K562 (cell line): ENCODE measurements at regions not wholly inside any gene's neighbourhood (a gene's known extent, or its start where the extent isn't known, plus 50 kb on each side); places are given as distances from the start of the nearest gene placed in this dataset.

Source experiments
- ILF3 ChIP-seq: fragments of 450-650 bp; IDR thresholded peaks from 2 replicates; pipeline ENCODE4 v1.6.1; 2018; ENCODE audit warnings: antibody characterized with exemption, mild to moderate bottlenecking, moderate library complexity, borderline replicate concordance
- NFIC ChIP-seq: fragments of 450-650 bp; IDR thresholded peaks from 2 replicates; pipeline ENCODE4 v1.6.1; 2017; ENCODE audit warnings: mild to moderate bottlenecking, inconsistent platforms
- PPARD ChIP-seq: fragments of 250-450 bp; sonication (Bioruptor Pico); IDR thresholded peaks from 2 replicates; pipeline ENCODE4 v1.8.0; 2022; ENCODE audit warnings: inconsistent platforms, mild to moderate bottlenecking, moderate library complexity
- RAD21 ChIP-seq, 2 experiments: fragments of 250-450 bp in 1 of 2; fragments of 450-650 bp in 1 of 2; sonication (Bioruptor Pico) in 1 of 2; formaldehyde crosslinking in 1 of 2; IDR thresholded peaks in 1 of 2; conservative IDR thresholded peaks in 1 of 2; 2 replicates each; pipeline versions ENCODE4 v1.4.0 to v1.8.0; 2020 to 2022; ENCODE audit warnings: mild to moderate bottlenecking in 2 of 2, moderate library complexity in 1 of 2
- SMARCA5 ChIP-seq: fragments of 450-650 bp; IDR thresholded peaks from 2 replicates; pipeline ENCODE4 v1.6.1; 2016
- TEAD4 ChIP-seq, 2 experiments: sonication (generic) in 1 of 2; formaldehyde crosslinking in 1 of 2; IDR thresholded peaks; 2 replicates each; pipeline versions ENCODE4 v1.6.1 to v1.8.0; 2012 to 2022; ENCODE audit warnings: borderline replicate concordance in 1 of 2, inconsistent platforms in 1 of 2, low read length in 1 of 2, mild to moderate bottlenecking in 1 of 2, missing genetic modification reagents in 1 of 2
- ZBTB17 ChIP-seq: fragments of 450-650 bp; formaldehyde crosslinking; IDR thresholded peaks from 2 replicates; pipeline ENCODE4 v1.4.0; 2020; ENCODE audit warnings: mild to moderate bottlenecking
- ZNF431 ChIP-seq: sonication (generic); formaldehyde crosslinking; IDR thresholded peaks from 2 replicates; pipeline ENCODE4 v1.8.0; 2022; ENCODE audit warnings: mild to moderate bottlenecking, missing genetic modification reagents
- ZNF511 ChIP-seq: sonication (generic); formaldehyde crosslinking; IDR thresholded peaks from 2 replicates; pipeline ENCODE4 v1.8.0; 2022; ENCODE audit warnings: mild to moderate bottlenecking, missing genetic modification reagents
- ZNF644 ChIP-seq: fragments of 200-800 bp; sonication (Bioruptor generic); IDR thresholded peaks from 2 replicates; pipeline ENCODE4 v1.6.1; 2016; ENCODE audit warnings: low read depth, missing genetic modification characterization, missing compliant biosample characterization
- ZNF76 ChIP-seq: fragments of 250-450 bp; sonication (Bioruptor Pico); IDR thresholded peaks from 2 replicates; pipeline ENCODE4 v1.4.0; 2020; ENCODE audit warnings: mild to moderate bottlenecking, moderate library complexity, borderline replicate concordance

GRCh38 chr1:172777767-172778166, 118.9 kb downstream of the FASLG start (continued):
- TF ChIP-seq ZNF76 (CRISPR knock-in tag) (no peak), ZNF511 (CRISPR knock-in tag) (no peak), PPARD (CRISPR knock-in tag) (no peak), ILF3 (no peak), RAD21 (CRISPR knock-in tag; conservative IDR thresholded peaks at IDR 0.05 in 1 of 2, IDR thresholded peaks at IDR 0.05 in 1 of 2) (no peak), ZBTB17 (CRISPR knock-in tag) (no peak), ZNF431 (CRISPR knock-in tag) (no peak), TEAD4 (IDR thresholded peaks at IDR 0.05; ENCODE audit: low read length) (no peak), TEAD4 (CRISPR knock-in tag; IDR thresholded peaks at IDR 0.05; ENCODE audit: borderline replicate concordance) (no peak), ZNF644 (tag) (no peak), SMARCA5 (no peak), NFIC (no peak)
